HL-60 (cell line): ENCODE measurements at regions not wholly inside any gene's neighbourhood (a gene's known extent, or its start where the extent isn't known, plus 50 kb on each side); places are given as distances from the start of the nearest gene placed in this dataset.

Source experiments
- GABPA ChIP-seq: IDR thresholded peaks from 2 replicates; pipeline ENCODE4 v1.6.1; 2012; ENCODE audit warnings: low read depth
- TF ChIP-seq, protein P1 (sequence below): IDR thresholded peaks from one replicate; pipeline ENCODE4 v1.5.1; 2011; ENCODE audit warnings: low read length, control low read depth, inconsistent platforms; ENCODE audit not compliant: insufficient read depth

DNA sequence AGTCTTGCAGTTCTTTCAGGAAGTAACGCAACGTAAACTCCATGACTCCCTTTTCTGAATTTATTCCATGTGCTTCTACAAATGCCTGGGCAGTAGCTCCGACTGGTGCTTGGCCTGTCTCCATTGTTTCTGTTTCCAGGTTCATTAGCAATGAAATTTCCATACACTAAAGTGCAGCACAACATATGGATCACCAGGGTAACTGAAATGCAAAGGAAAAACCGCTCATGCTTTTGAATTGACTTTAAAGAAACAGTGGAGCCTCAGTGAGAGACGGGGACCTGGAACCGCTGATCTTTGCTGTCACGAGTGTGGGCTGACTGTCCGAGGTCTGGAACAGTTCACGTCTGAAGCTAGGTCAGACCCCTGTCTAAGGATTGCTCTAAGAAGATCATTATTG, 126.5 kb upstream of the IGFBP3 start:
- TF ChIP-seq, protein P1, sequence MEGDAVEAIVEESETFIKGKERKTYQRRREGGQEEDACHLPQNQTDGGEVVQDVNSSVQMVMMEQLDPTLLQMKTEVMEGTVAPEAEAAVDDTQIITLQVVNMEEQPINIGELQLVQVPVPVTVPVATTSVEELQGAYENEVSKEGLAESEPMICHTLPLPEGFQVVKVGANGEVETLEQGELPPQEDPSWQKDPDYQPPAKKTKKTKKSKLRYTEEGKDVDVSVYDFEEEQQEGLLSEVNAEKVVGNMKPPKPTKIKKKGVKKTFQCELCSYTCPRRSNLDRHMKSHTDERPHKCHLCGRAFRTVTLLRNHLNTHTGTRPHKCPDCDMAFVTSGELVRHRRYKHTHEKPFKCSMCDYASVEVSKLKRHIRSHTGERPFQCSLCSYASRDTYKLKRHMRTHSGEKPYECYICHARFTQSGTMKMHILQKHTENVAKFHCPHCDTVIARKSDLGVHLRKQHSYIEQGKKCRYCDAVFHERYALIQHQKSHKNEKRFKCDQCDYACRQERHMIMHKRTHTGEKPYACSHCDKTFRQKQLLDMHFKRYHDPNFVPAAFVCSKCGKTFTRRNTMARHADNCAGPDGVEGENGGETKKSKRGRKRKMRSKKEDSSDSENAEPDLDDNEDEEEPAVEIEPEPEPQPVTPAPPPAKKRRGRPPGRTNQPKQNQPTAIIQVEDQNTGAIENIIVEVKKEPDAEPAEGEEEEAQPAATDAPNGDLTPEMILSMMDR: no peak
- no peak for TF ChIP-seq GABPA
